Heart left ventricle (tissue), 13 donors: ENCODE measurements at regions not wholly inside any gene's neighbourhood (a gene's known extent, or its start where the extent isn't known, plus 50 kb on each side); places are given as distances from the start of the nearest gene placed in this dataset.

Experiments used
- CTCF ChIP-seq, 12 donors: fragments of 200-600 bp; sonication (generic) in 4 of 12; IDR thresholded peaks; one replicate each; pipeline versions ENCODE4 v1.5.0 to v1.8.0; 2018 to 2022; ENCODE audit warnings: antibody characterized with exemption in 12 of 12, mild to moderate bottlenecking in 5 of 12
- POLR2A ChIP-seq, 2 donors: fragments of 450-650 bp; IDR thresholded peaks; one replicate each; pipeline ENCODE4 v1.6.1; 2017; ENCODE audit warnings: antibody characterized with exemption in 2 of 2, mild to moderate bottlenecking in 2 of 2, moderate library complexity in 2 of 2
- donor health status: ischemic (EF 13 %, LVEDD 7.1; RV severe dilation, severe dysfunction).
- donor health status: DM: no; HTN: yes; CAD: no.
- donor health status: DM: no; HTN: no; CAD: no.
- donor health status: ischemic (EF 25% LVEDD 6.9; RV normal size, moderate dysfunction).
- donor health status: ischemic (EF 25% LVEDD 5.7; RV mildly dilated, moderate dysfunction).
- donor health status: ischemic (EF 35%, LVEDD 5.7; RV mildly dilated, moderate dysfunction).
- donor health status: nonischemic (EF 11% LVEDD 7.7; RV severe dilation, severe dysfunction).
- donor health status: DM: yes; HTN: yes; CAD: no.
- donor health status: PGD.
- donor health status: ischemic (EF 29% LVEDD 5.4; RV normal size, mild dysfunction).
- donor health status: nonischemic (EF 23%, LVEDD 6.1; RV moderate dilation, normal function).

GRCh38 chr13:38008636-38009035 is 139.1 kb upstream of the TRPC4 start:
- TF ChIP-seq POLR2A (IDR thresholded peaks at IDR 0.05) (no peak), CTCF (IDR thresholded peaks at IDR 0.05) (no peak)
